ENCODE measurements at regions not wholly inside any gene's neighbourhood (a gene's known extent, or its start where the extent isn't known, plus 50 kb on each side); places are given as distances from the start of the nearest gene placed in this dataset.

- DNase-seq (ENCODE audit: low read depth in 2 of 3, low spot score in 1 of 3) = no peak
Observed at GRCh38 chr18:42184685-42185477, 229.8 kb downstream of the PIK3C3 start.

- no peak for DNase-seq (ENCODE audit: low read depth in 2 of 3, low spot score in 1 of 3)
Observed at GRCh38 chr18:42185486-42185885, 230.5 kb downstream of the PIK3C3 start.

- DNase-seq (ENCODE audit: low read depth in 2 of 3, low spot score in 1 of 3) = no peak
Observed at GRCh38 chr18:42187611-42188380, 232.8 kb downstream of the PIK3C3 start.

GRCh38 chr18:42190643-42191042, 235.6 kb downstream of the PIK3C3 start:
- no peak for DNase-seq (ENCODE audit: low read depth in 2 of 3, low spot score in 1 of 3)

DNA sequence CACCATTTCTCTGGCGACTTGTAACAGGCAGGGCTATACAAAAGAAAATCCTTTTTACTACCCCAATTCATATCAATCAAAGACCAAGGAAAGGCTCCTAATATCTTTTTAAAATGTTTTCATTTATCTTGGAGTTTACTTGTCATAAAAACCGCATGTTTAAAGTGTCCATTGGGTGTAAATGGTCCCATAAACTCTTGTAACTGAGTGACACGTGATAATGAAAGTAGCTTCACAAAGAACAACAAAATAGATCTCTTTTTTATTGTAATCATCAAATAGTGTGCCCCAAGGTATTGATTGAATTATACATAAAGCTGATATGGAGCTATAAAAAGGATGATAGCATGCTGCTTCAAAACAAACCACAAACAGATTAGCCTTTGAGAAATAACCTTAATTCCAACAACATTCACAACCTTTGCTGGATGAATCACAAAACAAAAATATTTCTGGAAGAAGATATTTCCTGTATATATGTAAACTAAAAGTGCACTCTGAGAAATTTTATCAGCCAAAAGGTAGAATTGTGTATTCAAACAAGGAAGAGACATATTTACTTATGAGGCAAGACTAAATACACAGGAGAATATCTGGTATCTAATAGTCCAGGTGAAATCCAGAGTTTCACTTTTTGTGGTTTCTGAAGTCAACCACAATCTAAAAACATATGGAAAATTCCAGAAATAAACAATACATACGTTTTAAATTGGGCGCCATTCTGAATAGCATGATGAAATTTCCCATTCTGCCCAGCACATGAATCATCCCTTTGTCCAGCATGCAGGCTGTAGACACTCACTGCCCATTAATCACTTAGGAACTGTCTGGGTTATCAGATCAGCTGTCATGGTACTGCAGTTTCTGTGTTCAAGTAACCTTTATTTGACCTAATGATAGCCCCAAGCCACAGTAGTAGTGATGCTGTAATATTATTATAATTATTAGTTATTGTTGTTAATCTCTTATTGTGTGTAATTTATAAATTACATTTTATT, 237.5 kb downstream of the PIK3C3 start:
- DNase-seq (ENCODE audit: low read depth in 2 of 3, low spot score in 1 of 3) = no peak

GRCh38 chr18:42196651-42197050, 241.6 kb downstream of the PIK3C3 start:
- DNase-seq (ENCODE audit: low read depth in 2 of 3, low spot score in 1 of 3) = no peak

DNA sequence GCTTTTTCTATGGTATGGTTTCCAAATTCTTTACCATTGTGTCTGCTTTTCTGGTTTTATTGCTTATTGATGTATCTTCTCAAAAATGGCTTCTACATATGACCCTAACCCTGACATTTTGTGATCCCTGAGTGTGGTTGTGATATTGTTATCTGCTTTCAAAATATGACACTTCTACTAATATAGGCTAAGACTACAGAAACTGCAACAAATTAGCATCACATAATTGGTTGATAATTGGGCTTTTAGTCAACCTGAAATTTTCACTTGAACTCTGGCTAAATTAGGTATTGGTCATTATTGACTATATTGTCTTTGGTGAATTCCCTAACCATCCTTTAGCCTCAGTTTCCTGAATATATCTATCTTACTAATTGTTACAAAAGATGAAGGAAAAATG, 246.1 kb downstream of the PIK3C3 start:
- DNase-seq (ENCODE audit: low read depth in 2 of 3, low spot score in 1 of 3) = no peak

- no peak for DNase-seq (ENCODE audit: low read depth in 2 of 3, low spot score in 1 of 3)
Observed at GRCh38 chr18:42211201-42211600, 256.2 kb downstream of the PIK3C3 start.

GRCh38 chr18:42222557-42222956, 267.5 kb downstream of the PIK3C3 start:
- DNase-seq (ENCODE audit: low read depth in 2 of 3, low spot score in 1 of 3) = no peak

- DNase-seq (ENCODE audit: low read depth in 2 of 3, low spot score in 1 of 3) = no peak
Observed at GRCh38 chr18:42228581-42228980, 273.5 kb downstream of the PIK3C3 start.

GRCh38 chr18:42229211-42230210, 274.5 kb downstream of the PIK3C3 start:
- no peak for DNase-seq (ENCODE audit: low read depth in 2 of 3, low spot score in 1 of 3)

- no peak for DNase-seq (ENCODE audit: low read depth in 2 of 3, low spot score in 1 of 3)
Observed at GRCh38 chr18:42230636-42231035, 275.6 kb downstream of the PIK3C3 start.

GRCh38 chr18:42231284-42231683, 276.2 kb downstream of the PIK3C3 start:
- no peak for DNase-seq (ENCODE audit: low read depth in 2 of 3, low spot score in 1 of 3)

DNA sequence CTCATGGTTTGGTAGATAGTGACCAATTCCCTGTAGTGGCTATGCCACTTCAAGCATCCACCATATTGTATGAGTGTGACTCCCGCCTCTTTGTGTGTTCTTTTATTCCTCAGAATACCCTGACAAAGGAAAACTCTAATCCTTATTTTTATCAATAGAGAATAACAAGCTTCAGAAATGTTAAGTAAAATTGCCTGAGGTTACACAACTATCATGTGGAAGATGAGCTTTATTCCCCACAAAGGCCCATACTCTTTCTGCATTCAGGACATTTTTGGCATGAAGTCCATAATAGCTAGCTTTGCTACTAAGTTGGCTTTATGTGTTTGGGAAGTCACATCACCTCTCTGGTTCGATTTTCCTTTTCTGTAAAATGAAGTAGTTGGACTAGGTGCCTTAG, 276.8 kb downstream of the PIK3C3 start:
- DNase-seq (ENCODE audit: low read depth in 2 of 3, low spot score in 1 of 3) = no peak

DNA sequence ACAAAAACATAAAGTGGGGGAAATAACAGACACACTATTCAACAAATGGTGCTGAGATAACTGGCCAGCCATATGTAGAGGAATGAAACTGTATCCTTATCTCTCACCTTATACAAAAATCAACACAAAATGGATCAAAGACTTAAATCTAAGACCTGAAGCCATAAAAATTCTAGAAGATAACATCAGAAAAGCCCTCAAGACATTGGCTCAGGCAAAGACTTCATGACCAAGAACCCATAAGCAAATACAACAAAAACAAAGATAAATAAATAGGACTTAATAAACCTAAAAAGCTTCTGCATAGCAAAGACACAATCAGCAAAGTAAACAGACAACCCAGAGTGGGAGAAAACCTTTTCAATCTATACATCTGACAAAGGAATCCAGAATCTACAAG, 278.9 kb downstream of the PIK3C3 start:
- DNase-seq (ENCODE audit: low read depth in 2 of 3, low spot score in 1 of 3) = no peak

DNA sequence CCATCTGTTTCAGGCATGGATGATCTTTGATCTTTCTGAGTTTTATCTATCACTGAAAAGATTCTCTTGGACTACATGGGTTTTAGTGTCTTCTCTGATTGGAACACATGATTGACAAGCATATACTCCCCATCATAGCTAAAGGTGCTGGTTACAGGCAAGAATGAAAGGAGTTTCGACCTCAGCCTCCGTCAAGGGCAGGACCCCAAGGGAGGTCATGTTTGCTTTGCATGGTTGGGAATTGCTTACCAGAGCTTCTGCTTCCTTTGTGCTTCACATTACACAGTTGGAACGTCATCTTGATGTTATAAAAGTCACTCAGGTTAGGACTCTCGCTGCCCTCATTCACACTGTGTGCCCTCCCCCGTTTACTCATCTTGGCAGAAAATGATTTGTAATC, 287.7 kb downstream of the PIK3C3 start:
- no peak for DNase-seq (ENCODE audit: low read depth in 2 of 3, low spot score in 1 of 3)

- no peak for DNase-seq (ENCODE audit: low read depth in 2 of 3, low spot score in 1 of 3)
Observed at GRCh38 chr18:42245137-42245536, 290.1 kb downstream of the PIK3C3 start.

DNA sequence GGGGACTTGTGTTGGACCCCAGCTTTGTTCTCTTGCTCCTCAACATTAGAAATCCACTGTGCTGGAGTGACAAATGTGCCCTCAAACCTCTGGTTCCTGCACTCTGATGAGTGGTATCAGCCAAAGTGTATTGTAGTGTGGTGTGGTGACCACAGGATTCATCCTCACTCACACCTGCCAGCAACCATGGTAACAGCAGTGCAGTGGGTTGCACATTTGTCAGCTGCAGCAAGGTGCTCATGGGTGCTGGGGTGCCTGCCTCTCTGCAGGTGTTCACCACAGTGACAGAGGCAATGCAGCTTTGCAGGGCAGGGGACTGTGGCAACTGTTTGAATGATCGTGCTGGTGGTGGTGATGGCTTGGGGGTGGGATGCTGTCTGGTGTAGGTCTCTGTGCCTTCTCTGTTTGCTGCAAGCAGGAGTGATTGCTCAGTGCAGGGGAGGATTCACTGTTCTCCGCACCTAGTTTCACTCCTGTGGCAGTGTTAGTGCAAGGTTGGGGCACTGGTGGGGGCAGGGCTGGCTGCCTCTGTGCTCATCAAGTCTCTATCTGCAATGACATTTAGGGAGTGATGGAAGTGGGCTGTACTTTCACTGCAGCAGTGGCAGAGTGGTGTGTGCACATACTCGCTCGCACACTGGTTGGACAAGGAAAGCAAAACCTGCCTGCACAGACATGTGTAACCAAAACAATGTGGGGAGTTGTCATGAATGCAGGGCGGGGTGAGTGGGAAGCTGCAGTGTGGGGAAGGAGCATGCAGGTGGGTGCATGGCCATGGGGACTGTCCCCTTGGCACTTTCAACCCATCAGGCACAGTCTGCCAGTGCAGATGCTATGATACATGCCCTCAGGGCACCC, 301.1 kb downstream of the PIK3C3 start:
- DNase-seq (ENCODE audit: low read depth in 2 of 3, low spot score in 1 of 3) = no peak

DNA sequence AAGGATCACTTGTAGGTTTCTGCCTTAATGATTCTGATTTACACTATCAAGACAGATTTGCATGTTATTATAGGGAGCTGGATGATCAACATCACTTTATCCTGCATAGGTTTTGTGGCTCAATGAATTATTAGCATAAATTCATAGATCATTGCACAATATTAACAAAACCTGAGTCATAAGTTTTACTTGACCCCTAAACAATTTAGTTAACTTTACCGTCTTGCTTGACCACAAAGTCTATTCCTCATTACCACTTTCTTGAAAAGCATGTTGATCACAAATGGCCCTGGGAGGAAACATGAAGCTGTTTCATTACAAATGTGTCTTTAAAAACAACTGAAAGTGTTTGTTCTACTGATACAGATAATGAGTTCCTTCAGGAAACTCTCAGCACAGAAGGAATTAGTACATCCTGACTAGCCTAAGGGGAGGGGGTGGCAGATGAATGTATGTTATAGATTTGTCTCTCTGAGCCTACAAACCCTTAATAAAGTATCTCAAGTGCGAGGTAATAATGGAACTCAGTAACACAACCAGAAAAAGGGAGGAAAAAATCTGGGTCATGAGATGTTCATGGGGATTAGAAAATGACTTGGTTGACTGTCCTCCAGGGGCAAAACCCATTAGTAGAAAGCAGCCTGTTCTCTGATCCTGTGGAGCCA, 303.4 kb downstream of the PIK3C3 start:
- no peak for DNase-seq (ENCODE audit: low read depth in 2 of 3, low spot score in 1 of 3)

Measured in stimulated activated CD4-positive, alpha-beta T cell treated with anti-CD3 and anti-CD28 coated beads, Interleukin-12 subunit alpha, Interleukin-12 subunit beta, amount 100 ng/mL, for 48 hours (primary cell).